Activated CD4-positive, alpha-beta T cell treated with anti-CD3 and anti-CD28 coated beads, Interleukin-2, amount 10 ng/mL, durations not matched to agents 7 days and 5 days (primary cell): ENCODE measurements at regions not wholly inside any gene's neighbourhood (a gene's known extent, or its start where the extent isn't known, plus 50 kb on each side); places are given as distances from the start of the nearest gene placed in this dataset.
"Not testable (repeated sequence)": the region's sequence is repeated elsewhere in the genome, so short reads cannot be mapped to it uniquely, and the experiment has no call there.

Experiments used
- CTCF ChIA-PET: fragments of 350-600 bp; sonication (Branson Sonifier 250); formaldehyde crosslinking; loops from one replicate; lab custom pipeline; 2021; ENCODE audit warnings: antibody characterized with exemption; lab: Charles Lee
- POLR2A ChIA-PET: fragments of 350-600 bp; sonication (Branson Sonifier 250); formaldehyde crosslinking; loops from one replicate; lab custom pipeline; 2021; ENCODE audit warnings: antibody characterized with exemption; lab: Charles Lee
- DNase-seq: peaks from one replicate; pipeline ENCODE4 v3.0.0-alpha.2; 2020
- H3K27ac Mint-ChIP-seq: one replicate; pipeline ENCODE4 v1.8.0; 2021; ENCODE audit warnings: mild to moderate bottlenecking, moderate library complexity, mixed read lengths
- H3K27me3 Mint-ChIP-seq: one replicate; pipeline ENCODE4 v1.8.0; 2021; ENCODE audit warnings: mixed read lengths
- H3K36me3 Mint-ChIP-seq: one replicate; pipeline ENCODE4 v1.8.0; 2021; ENCODE audit warnings: low read depth, mixed read lengths
- H3K4me1 Mint-ChIP-seq: one replicate; pipeline ENCODE4 v1.8.0; 2021; ENCODE audit warnings: mixed read lengths
- H3K4me3 Mint-ChIP-seq: one replicate; pipeline ENCODE4 v1.8.0; 2021; ENCODE audit warnings: mild to moderate bottlenecking, moderate library complexity, mixed read lengths
- H3K9me3 Mint-ChIP-seq: one replicate; pipeline ENCODE4 v1.8.0; 2021; ENCODE audit warnings: mixed read lengths

GRCh38 chr1:187714470-187714869, 885.7 kb downstream of the PLA2G4A start:
- no peak overlapping the region for H3K4me3 Mint-ChIP-seq
- CTCF ChIA-PET = no interaction called here
- peaks cover 4% of the 10 kb centered on the region for H3K9me3 Mint-ChIP-seq
- POLR2A ChIA-PET = no interaction called here
- no peaks in the 10 kb centered on the region for H3K27me3 Mint-ChIP-seq
- no peak for DNase-seq
- no peaks in the 10 kb centered on the region for H3K36me3 Mint-ChIP-seq
- H3K27ac Mint-ChIP-seq = no peak overlapping the region
- no peaks in the 10 kb centered on the region for H3K4me1 Mint-ChIP-seq

- no peak overlapping the region for H3K27ac Mint-ChIP-seq
- H3K4me3 Mint-ChIP-seq = no peak overlapping the region
- DNase-seq = no peak
- no peaks in the 10 kb centered on the region for H3K27me3 Mint-ChIP-seq
- peaks cover 4% of the 10 kb centered on the region for H3K9me3 Mint-ChIP-seq
- H3K36me3 Mint-ChIP-seq = no peaks in the 10 kb centered on the region
- no peaks in the 10 kb centered on the region for H3K4me1 Mint-ChIP-seq
- ChIA-PET CTCF (no interaction called here), POLR2A (no interaction called here)
These were observed 886.7 kb downstream of the PLA2G4A start for GRCh38 chr1:187715483-187715882.

- Mint-ChIP-seq H3K9me3 (peaks cover 4% of the 10 kb centered on the region), H3K36me3 (no peaks in the 10 kb centered on the region), H3K4me1 (no peaks in the 10 kb centered on the region), H3K27ac (no peak overlapping the region), H3K27me3 (no peaks in the 10 kb centered on the region), H3K4me3 (no peak overlapping the region)
- CTCF ChIA-PET = no interaction called here
- DNase-seq = no peak
- POLR2A ChIA-PET = no interaction called here
These were observed 887.4 kb downstream of the PLA2G4A start for GRCh38 chr1:187716160-187716559.

- no peak for DNase-seq
- no peaks in the 10 kb centered on the region for H3K9me3 Mint-ChIP-seq
- no peaks in the 10 kb centered on the region for H3K4me1 Mint-ChIP-seq
- H3K4me3 Mint-ChIP-seq = no peak overlapping the region
- no peaks in the 10 kb centered on the region for H3K36me3 Mint-ChIP-seq
- ChIA-PET POLR2A (no interaction called here), CTCF (no interaction called here)
- H3K27ac Mint-ChIP-seq = no peak overlapping the region
- no peaks in the 10 kb centered on the region for H3K27me3 Mint-ChIP-seq
These were observed 889.8 kb downstream of the PLA2G4A start for GRCh38 chr1:187718527-187718926.

- no peaks in the 10 kb centered on the region for H3K9me3 Mint-ChIP-seq
- H3K27me3 Mint-ChIP-seq = no peaks in the 10 kb centered on the region
- H3K27ac Mint-ChIP-seq = no peak overlapping the region
- H3K4me1 Mint-ChIP-seq = no peaks in the 10 kb centered on the region
- no peak overlapping the region for H3K4me3 Mint-ChIP-seq
- H3K36me3 Mint-ChIP-seq = no peaks in the 10 kb centered on the region
- CTCF ChIA-PET = no interaction called here
- POLR2A ChIA-PET = interaction anchor here (0.5 kb wide), 1 partner anchor 9 kb away, joined by 4 read pairs; no protein-coding TSS in a partner anchor
- no peak for DNase-seq
These were observed 892.5 kb downstream of the PLA2G4A start for GRCh38 chr1:187721216-187721615.

- no peak for DNase-seq
- Mint-ChIP-seq H3K4me3 (no peak overlapping the region), H3K9me3 (no peaks in the 10 kb centered on the region), H3K27me3 (no peaks in the 10 kb centered on the region), H3K4me1 (no peaks in the 10 kb centered on the region), H3K36me3 (no peaks in the 10 kb centered on the region), H3K27ac (no peak overlapping the region)
- ChIA-PET POLR2A (no interaction called here), CTCF (no interaction called here)
These were observed 896.5 kb downstream of the PLA2G4A start for GRCh38 chr1:187725216-187725615.

GRCh38 chr1:187733232-187733631, 904.5 kb downstream of the PLA2G4A start:
- POLR2A ChIA-PET = no interaction called here

GRCh38 chr1:187734427-187734826, 905.7 kb downstream of the PLA2G4A start:
- H3K9me3 Mint-ChIP-seq = peaks cover 2% of the 10 kb centered on the region
- H3K27ac Mint-ChIP-seq = no peak overlapping the region
- no peaks in the 10 kb centered on the region for H3K4me1 Mint-ChIP-seq
- H3K4me3 Mint-ChIP-seq = no peak overlapping the region
- H3K36me3 Mint-ChIP-seq = no peaks in the 10 kb centered on the region
- CTCF ChIA-PET = no interaction called here
- no peak for DNase-seq
- no peaks in the 10 kb centered on the region for H3K27me3 Mint-ChIP-seq
- POLR2A ChIA-PET = no interaction called here

More at GRCh38 chr1:187733232-187733631, 904.5 kb downstream of the PLA2G4A start:
- no peak for DNase-seq
- no peaks in the 10 kb centered on the region for H3K4me1 Mint-ChIP-seq
- H3K36me3 Mint-ChIP-seq = no peaks in the 10 kb centered on the region
- H3K4me3 Mint-ChIP-seq = no peak overlapping the region
- CTCF ChIA-PET = no interaction called here
- H3K9me3 Mint-ChIP-seq = peaks cover 2% of the 10 kb centered on the region
- no peaks in the 10 kb centered on the region for H3K27me3 Mint-ChIP-seq
- no peak overlapping the region for H3K27ac Mint-ChIP-seq

- Mint-ChIP-seq H3K27me3 (no peaks in the 10 kb centered on the region), H3K9me3 (no peaks in the 10 kb centered on the region), H3K4me3 (no peak overlapping the region), H3K4me1 (no peaks in the 10 kb centered on the region), H3K27ac (no peak overlapping the region), H3K36me3 (no peaks in the 10 kb centered on the region)
- ChIA-PET CTCF (no interaction called here), POLR2A (no interaction called here)
- DNase-seq = no peak
These were observed 915.9 kb downstream of the PLA2G4A start for GRCh38 chr1:187744665-187745064.

GRCh38 chr1:187755536-187755935, 926.8 kb downstream of the PLA2G4A start:
- DNase-seq = no peak
- no peak overlapping the region for H3K27ac Mint-ChIP-seq
- CTCF ChIA-PET = no interaction called here
- H3K4me1 Mint-ChIP-seq = no peaks in the 10 kb centered on the region
- POLR2A ChIA-PET = no interaction called here
- H3K9me3 Mint-ChIP-seq = peaks cover 2% of the 10 kb centered on the region
- no peak overlapping the region for H3K4me3 Mint-ChIP-seq
- no peaks in the 10 kb centered on the region for H3K36me3 Mint-ChIP-seq
- no peaks in the 10 kb centered on the region for H3K27me3 Mint-ChIP-seq

GRCh38 chr1:187756684-187757083, 927.9 kb downstream of the PLA2G4A start:
- DNase-seq, H3K4me1 Mint-ChIP-seq, H3K27ac Mint-ChIP-seq, H3K4me3 Mint-ChIP-seq, H3K9me3 Mint-ChIP-seq, H3K27me3 Mint-ChIP-seq, H3K36me3 Mint-ChIP-seq, POLR2A ChIA-PET, CTCF ChIA-PET: not testable (repeated sequence)

- Mint-ChIP-seq H3K27me3 (no peaks in the 10 kb centered on the region), H3K27ac (no peak overlapping the region), H3K4me1 (no peaks in the 10 kb centered on the region), H3K9me3 (peaks cover 4% of the 10 kb centered on the region), H3K4me3 (no peak overlapping the region), H3K36me3 (no peaks in the 10 kb centered on the region)
- POLR2A ChIA-PET = no interaction called here
- CTCF ChIA-PET = no interaction called here
- DNase-seq = no peak
These were observed 931.1 kb downstream of the PLA2G4A start for GRCh38 chr1:187759825-187760333.

GRCh38 chr1:187762118-187762517, 933.4 kb downstream of the PLA2G4A start:
- no peak overlapping the region for H3K4me3 Mint-ChIP-seq
- POLR2A ChIA-PET = no interaction called here

GRCh38 chr1:187763465-187763864, 934.7 kb downstream of the PLA2G4A start:
- no peaks in the 10 kb centered on the region for H3K36me3 Mint-ChIP-seq

More at GRCh38 chr1:187762118-187762517, 933.4 kb downstream of the PLA2G4A start:
- no peak for DNase-seq
- CTCF ChIA-PET = no interaction called here
- Mint-ChIP-seq H3K4me1 (no peaks in the 10 kb centered on the region), H3K36me3 (no peaks in the 10 kb centered on the region), H3K9me3 (peaks cover 2% of the 10 kb centered on the region), H3K27ac (no peak overlapping the region), H3K27me3 (no peaks in the 10 kb centered on the region)

More at GRCh38 chr1:187763465-187763864, 934.7 kb downstream of the PLA2G4A start:
- no peaks in the 10 kb centered on the region for H3K4me1 Mint-ChIP-seq
- no peak overlapping the region for H3K27ac Mint-ChIP-seq
- DNase-seq = no peak
- H3K27me3 Mint-ChIP-seq = no peaks in the 10 kb centered on the region
- H3K9me3 Mint-ChIP-seq = peaks cover 5% of the 10 kb centered on the region
- no peak overlapping the region for H3K4me3 Mint-ChIP-seq
- ChIA-PET POLR2A (no interaction called here), CTCF (no interaction called here)
